ENCODE measurements at regions not wholly inside any gene's neighbourhood (a gene's known extent, or its start where the extent isn't known, plus 50 kb on each side); places are given as distances from the start of the nearest gene placed in this dataset.

- no peak for DNase-seq
Observed at GRCh38 chr5:79868163-79868670, 122.8 kb downstream of the MTX3 start.

GRCh38 chr5:79865579-79865978 is 125.5 kb downstream of the MTX3 start:
- no peak for DNase-seq

GRCh38 chr5:79864364-79864763 is 126.7 kb downstream of the MTX3 start:
- no peak for DNase-seq

GRCh38 chr5:79859588-79859987 is 131.5 kb downstream of the MTX3 start:
- no peak for DNase-seq

GRCh38 chr5:79858410-79858723 is 132.7 kb downstream of the MTX3 start:
- DNase-seq = no peak

GRCh38 chr5:79857714-79858409 is 133.2 kb downstream of the MTX3 start:
- peak; percentile 14 to 33 for DNase-seq

GRCh38 chr5:79856456-79857055 is 134.5 kb downstream of the MTX3 start:
- DNase-seq = no peak

GRCh38 chr5:79853676-79854418 is 137.2 kb downstream of the MTX3 start:
- no peak for DNase-seq

- no peak for DNase-seq
Observed at GRCh38 chr5:79853028-79853427, 138.0 kb downstream of the MTX3 start.

- DNase-seq = no peak
Observed at GRCh38 chr5:79851391-79851863, 139.6 kb downstream of the MTX3 start.

GRCh38 chr5:79850941-79851340 is 140.1 kb downstream of the MTX3 start:
- DNase-seq = no peak

GRCh38 chr5:79850316-79850822 is 140.7 kb downstream of the MTX3 start:
- no peak for DNase-seq

GRCh38 chr5:79849486-79850315 is 141.4 kb downstream of the MTX3 start:
- no peak for DNase-seq
